Right lobe of liver (tissue), 6 donors: ENCODE measurements at regions not wholly inside any gene's neighbourhood (a gene's known extent, or its start where the extent isn't known, plus 50 kb on each side); places are given as distances from the start of the nearest gene placed in this dataset.
A peak's percentile ranks its signal among the peaks of the same experiment; 100 is the strongest.

Experiments
- ATAC-seq, 4 donors: fragments of 200-7000 bp; cut with Tn5 transposase; one replicate each; pipeline ENCODE4 v1.9.1; 2020; ENCODE audit warnings: mild to moderate bottlenecking in 4 of 4, moderate library complexity in 4 of 4
- DNase-seq, 3 donors: peaks; one replicate each; pipeline ENCODE4 v3.0.0-alpha.2; 2020
- H3K27ac ChIP-seq, 3 donors: fragments of 200-600 bp; one replicate each; pipeline ENCODE4 v1.8.0; 2022
- H3K27me3 ChIP-seq, 2 donors: fragments of 200-600 bp; one replicate each; pipeline ENCODE4 v1.8.0; 2022
- H3K36me3 ChIP-seq, 4 donors: fragments of 200-600 bp; sonication (generic) in 1 of 4; one replicate each; pipeline versions ENCODE4 v1.5.1 to v1.8.0; 2017 to 2022; ENCODE audit warnings: control low read depth in 1 of 4
- H3K4me1 ChIP-seq, 4 donors: fragments of 200-600 bp; sonication (generic) in 1 of 4; one replicate each; pipeline versions ENCODE4 v1.5.1 to v1.8.0; 2017 to 2022; ENCODE audit warnings: control low read depth in 1 of 4
- H3K4me3 ChIP-seq, 3 donors: fragments of 200-600 bp; one replicate each; pipeline ENCODE4 v1.8.0; 2022
- H3K9me3 ChIP-seq, 4 donors: fragments of 200-600 bp; sonication (generic) in 1 of 4; one replicate each; pipeline versions ENCODE4 v1.5.1 to v1.8.0; 2017 to 2022; ENCODE audit warnings: control low read depth in 1 of 4
- POLR2A ChIP-seq: fragments of 450-650 bp; IDR thresholded peaks from one replicate; pipeline ENCODE4 v1.6.1; 2017; ENCODE audit warnings: antibody characterized with exemption, mild to moderate bottlenecking
- WGBS: methylation state at CpG from one replicate; pipeline ENCODE4 v1.1.6; 2018; ENCODE audit warnings: low coverage, low lambda C conversion rate; ENCODE audit not compliant: insufficient coverage; ENCODE audit errors: missing lambda C conversion rate; 5-methylcytosine and 5-hydroxymethylcytosine counted together
- intact Hi-C, 2 donors: fragments of 100-400 bp; cut with DNase I; formaldehyde crosslinking; loops; one replicate each; pipeline versions ENCODE4 v1.11.2 to v1.14.1; 2022
- TF ChIP-seq, protein P1 (sequence below), 4 donors: fragments of 200-600 bp in 3 of 4; fragments of 450-650 bp in 1 of 4; IDR thresholded peaks; one replicate each; pipeline versions ENCODE4 v1.5.1 to v1.8.0; 2016 to 2022; ENCODE audit warnings: antibody characterized with exemption in 4 of 4, mild to moderate bottlenecking in 2 of 4
- donor health status: DM: no; HTN: yes; CAD: no.
- donor health status: DM: no; HTN: no; CAD: no.
- donor health status: DM: no; HTN: no; CAD: no.
- donor health status: DM: no; HTN: yes; CAD: no.
- donor health status: DM: no; HTN: yes; CAD: no.

DNA sequence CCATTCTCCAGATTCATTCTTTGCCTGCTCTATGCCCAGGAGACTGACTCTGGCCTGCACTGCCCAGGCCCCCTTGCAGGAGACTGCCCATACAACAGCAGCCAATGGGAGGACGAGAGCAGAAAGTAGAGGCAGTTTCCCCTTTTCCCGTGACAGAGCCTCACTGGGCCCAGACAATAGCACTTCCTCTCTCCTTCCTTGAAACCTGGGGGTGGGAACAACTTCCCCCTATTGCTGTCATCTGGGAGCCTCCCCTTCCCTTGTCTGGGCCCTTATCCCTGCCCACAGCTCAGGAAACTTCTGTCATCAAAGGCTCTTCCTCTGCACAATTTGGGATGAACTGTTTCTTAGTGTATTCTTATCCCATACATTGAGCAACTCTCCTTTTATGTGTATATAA is 60.8 kb upstream of the KCNJ15 start:
- H3K4me3 ChIP-seq, result no peak overlapping the region
- no peaks in the 10 kb centered on the region for H3K36me3 ChIP-seq
- H3K27me3 ChIP-seq, result no peaks in the 10 kb centered on the region
- intact Hi-C loops, result no loop called here
- TF ChIP-seq POLR2A, result no peak
- TF ChIP-seq, protein P1, sequence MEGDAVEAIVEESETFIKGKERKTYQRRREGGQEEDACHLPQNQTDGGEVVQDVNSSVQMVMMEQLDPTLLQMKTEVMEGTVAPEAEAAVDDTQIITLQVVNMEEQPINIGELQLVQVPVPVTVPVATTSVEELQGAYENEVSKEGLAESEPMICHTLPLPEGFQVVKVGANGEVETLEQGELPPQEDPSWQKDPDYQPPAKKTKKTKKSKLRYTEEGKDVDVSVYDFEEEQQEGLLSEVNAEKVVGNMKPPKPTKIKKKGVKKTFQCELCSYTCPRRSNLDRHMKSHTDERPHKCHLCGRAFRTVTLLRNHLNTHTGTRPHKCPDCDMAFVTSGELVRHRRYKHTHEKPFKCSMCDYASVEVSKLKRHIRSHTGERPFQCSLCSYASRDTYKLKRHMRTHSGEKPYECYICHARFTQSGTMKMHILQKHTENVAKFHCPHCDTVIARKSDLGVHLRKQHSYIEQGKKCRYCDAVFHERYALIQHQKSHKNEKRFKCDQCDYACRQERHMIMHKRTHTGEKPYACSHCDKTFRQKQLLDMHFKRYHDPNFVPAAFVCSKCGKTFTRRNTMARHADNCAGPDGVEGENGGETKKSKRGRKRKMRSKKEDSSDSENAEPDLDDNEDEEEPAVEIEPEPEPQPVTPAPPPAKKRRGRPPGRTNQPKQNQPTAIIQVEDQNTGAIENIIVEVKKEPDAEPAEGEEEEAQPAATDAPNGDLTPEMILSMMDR (IDR thresholded peaks at IDR 0.05), result no peak
- DNase-seq (no peak), ATAC-seq (peak in 2 of 4 donors; percentile 32 to 34)
- H3K27ac ChIP-seq, result no peak overlapping the region
- 31% methylated on average over 2 of the region's 2 CpGs for WGBS
- H3K4me1 ChIP-seq, result no peaks in the 10 kb centered on the region
- H3K9me3 ChIP-seq, result no peaks in the 10 kb centered on the region

DNA sequence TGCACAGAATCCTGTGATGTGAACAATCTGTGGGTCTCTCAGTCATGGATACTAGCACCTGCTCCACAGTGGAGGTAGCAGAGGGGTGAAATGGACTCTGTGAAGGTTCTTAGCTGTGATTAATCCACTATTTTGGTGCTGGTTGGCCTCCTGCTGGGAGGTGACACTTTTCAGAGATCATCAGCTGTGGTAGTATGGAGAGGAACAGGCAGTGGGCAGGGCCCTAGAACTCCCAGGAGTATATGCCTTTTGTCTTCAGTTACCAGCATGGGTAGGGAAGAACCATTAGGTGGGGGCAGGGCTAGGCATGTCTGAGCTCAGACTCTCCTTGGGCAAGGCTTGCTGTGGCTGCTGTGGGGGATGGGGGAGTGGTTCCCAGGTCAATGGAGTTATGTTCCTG is 54.0 kb upstream of the KCNJ15 start:
- TF ChIP-seq, protein P1 (IDR thresholded peaks at IDR 0.05), result no peak
- TF ChIP-seq POLR2A, result no peak
- DNase-seq (no peak), ATAC-seq (no peak)
- Histone ChIP-seq H3K27ac (no peak overlapping the region), H3K27me3 (no peaks in the 10 kb centered on the region), H3K9me3 (no peaks in the 10 kb centered on the region), H3K36me3 (no peaks in the 10 kb centered on the region), H3K4me3 (no peak overlapping the region), H3K4me1 (no peaks in the 10 kb centered on the region)
- intact Hi-C loops, result no loop called here

DNA sequence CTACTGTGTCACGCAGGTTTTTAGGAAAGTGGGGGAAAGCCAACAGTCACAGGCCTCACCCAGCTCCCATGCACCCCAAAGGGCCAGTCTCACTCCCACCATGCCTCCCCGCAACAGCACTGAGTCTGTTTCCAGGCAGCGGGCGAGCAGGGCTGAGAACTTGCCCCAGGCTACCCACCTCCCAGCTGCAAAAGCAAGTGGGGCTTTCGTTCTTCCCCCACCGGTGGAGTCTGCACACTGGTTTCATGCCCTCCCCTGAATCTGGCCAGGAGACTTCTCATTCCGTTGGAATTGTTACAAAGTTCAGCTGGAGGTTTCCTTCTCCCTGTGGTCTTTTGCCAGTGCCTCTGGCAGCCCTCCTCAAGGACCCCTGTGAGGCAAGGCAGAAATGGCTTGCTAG is 53.6 kb upstream of the KCNJ15 start:
- Histone ChIP-seq H3K27ac (no peak overlapping the region), H3K4me3 (no peak overlapping the region), H3K36me3 (no peaks in the 10 kb centered on the region), H3K9me3 (no peaks in the 10 kb centered on the region), H3K27me3 (no peaks in the 10 kb centered on the region), H3K4me1 (no peaks in the 10 kb centered on the region)
- TF ChIP-seq, protein P1 (IDR thresholded peaks at IDR 0.05), result no peak
- TF ChIP-seq POLR2A, result no peak
- intact Hi-C loops, result no loop called here
- ATAC-seq (no peak), DNase-seq (no peak)
- 14% methylated on average over 1 of the region's 7 CpGs for WGBS

DNA sequence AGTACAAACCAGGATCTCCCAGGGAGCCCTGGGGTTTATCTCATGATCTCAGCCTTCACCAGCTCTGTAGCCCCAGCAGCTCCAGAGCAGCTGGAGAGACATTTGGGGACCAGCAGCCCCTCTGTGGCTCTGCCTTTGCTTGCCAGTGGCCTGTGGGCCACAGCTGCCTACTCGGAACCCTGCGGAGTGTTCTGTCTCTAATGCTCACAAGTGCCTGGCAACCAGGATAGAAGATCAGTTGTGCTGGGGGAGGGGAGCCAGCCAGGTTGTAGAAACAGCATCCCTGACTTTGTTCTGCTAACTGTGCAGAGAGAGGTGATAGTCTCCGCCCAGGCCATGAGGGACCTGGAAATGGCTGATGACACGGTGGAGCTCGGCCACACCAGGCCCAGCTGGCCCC is 50.9 kb upstream of the KCNJ15 start:
- intact Hi-C loops, result no loop called here
- peaks cover 0 to 10% of the 10 kb centered on the region in 2 donors for H3K27me3 ChIP-seq
- H3K9me3 ChIP-seq, result no peaks in the 10 kb centered on the region
- no peak overlapping the region for H3K4me3 ChIP-seq
- ATAC-seq (no peak), DNase-seq (no peak)
- H3K4me1 ChIP-seq, result no peaks in the 10 kb centered on the region
- no peaks in the 10 kb centered on the region for H3K36me3 ChIP-seq
- H3K27ac ChIP-seq, result no peak overlapping the region
- no peak for TF ChIP-seq POLR2A
- TF ChIP-seq, protein P1 (IDR thresholded peaks at IDR 0.05), result no peak
- no CpG with 5 or more reads among the region's 5 CpGs for WGBS

DNA sequence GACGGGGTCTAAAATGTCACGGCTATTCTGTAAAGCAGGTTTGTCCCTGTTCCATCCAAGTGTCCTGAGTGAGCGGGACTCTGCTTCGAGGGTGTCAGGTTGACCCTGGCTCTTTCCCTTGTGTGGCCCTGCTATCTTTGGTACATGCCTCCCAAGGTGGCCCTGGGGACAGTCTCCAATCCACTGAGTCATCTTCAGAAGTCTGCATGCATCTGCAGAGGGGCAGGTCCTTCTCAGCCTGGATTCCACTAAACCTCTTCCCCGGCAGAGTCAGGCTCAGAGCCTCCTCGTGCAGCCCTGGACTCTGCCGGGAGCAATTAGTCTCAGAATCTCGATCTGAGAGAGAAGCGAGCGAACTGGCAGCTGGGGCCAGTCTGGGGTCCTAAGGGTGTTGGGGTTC is 50.1 kb upstream of the KCNJ15 start:
- TF ChIP-seq, protein P1 (IDR thresholded peaks at IDR 0.05), result no peak
- no peak for TF ChIP-seq POLR2A
- H3K9me3 ChIP-seq, result no peaks in the 10 kb centered on the region
- peaks cover 0 to 10% of the 10 kb centered on the region in 2 donors for H3K27me3 ChIP-seq
- no peak overlapping the region for H3K27ac ChIP-seq
- H3K4me3 ChIP-seq, result no peak overlapping the region
- WGBS, result 74% methylated on average over 6 of the region's 10 CpGs
- no peak for ATAC-seq
- no peaks in the 10 kb centered on the region for H3K36me3 ChIP-seq
- intact Hi-C loops, result no loop called here
- H3K4me1 ChIP-seq, result no peaks in the 10 kb centered on the region
- no peak for DNase-seq
